ENCODE measurements at regions not wholly inside any gene's neighbourhood (a gene's known extent, or its start where the extent isn't known, plus 50 kb on each side); places are given as distances from the start of the nearest gene placed in this dataset.

- Histone ChIP-seq H3K4me3 (ENCODE audit: low read length in 3 of 3) (no peak overlapping the region), H3K36me3 (ENCODE audit: control insufficient read depth in 2 of 3, insufficient read depth in 3 of 3, low read length in 3 of 3) (no peaks in the 10 kb centered on the region), H3K27ac (ENCODE audit: low read depth in 2 of 2, low read length in 2 of 2) (no peak overlapping the region), H3K4me1 (ENCODE audit: control insufficient read depth in 2 of 3, insufficient read depth in 2 of 3, low read depth in 1 of 3, low read length in 3 of 3) (peaks cover 4 to 35% (median 8%) of the 10 kb centered on the region in 3 donors), H3K9ac (ENCODE audit: low read length in 3 of 3) (no peak overlapping the region), H3K27me3 (ENCODE audit: control insufficient read depth, insufficient read depth, low read length) (no peaks in the 10 kb centered on the region), H3K9me3 (ENCODE audit: control insufficient read depth in 2 of 3, insufficient read depth in 1 of 3, low read length in 3 of 3) (no peaks in the 10 kb centered on the region)
- no peak for DNase-seq
- no peak for TF ChIP-seq CTCF (IDR thresholded peaks at IDR 0.05; ENCODE audit: borderline replicate concordance, extremely low read depth, insufficient read depth)
- no peak for FAIRE-seq
- intact Hi-C loops (cut with DNase I) = no loop called here
Measured at GRCh38 chr5:68748101-68748500, 345.7 kb upstream of the SLC30A5 start.

- H3K27ac ChIP-seq (ENCODE audit: low read depth in 2 of 2, low read length in 2 of 2) = no peak overlapping the region
- TF ChIP-seq CTCF (IDR thresholded peaks at IDR 0.05; ENCODE audit: borderline replicate concordance, extremely low read depth, insufficient read depth) = no peak
- no peak overlapping the region for H3K4me3 ChIP-seq (ENCODE audit: low read length in 3 of 3)
- intact Hi-C loops (cut with DNase I) = no loop called here
- no peaks in the 10 kb centered on the region for H3K36me3 ChIP-seq (ENCODE audit: control insufficient read depth in 2 of 3, insufficient read depth in 3 of 3, low read length in 3 of 3)
- no peak overlapping the region for H3K9ac ChIP-seq (ENCODE audit: low read length in 3 of 3)
- DNase-seq (no peak), FAIRE-seq (no peak)
- no peaks in the 10 kb centered on the region for H3K9me3 ChIP-seq (ENCODE audit: control insufficient read depth in 2 of 3, insufficient read depth in 1 of 3, low read length in 3 of 3)
- H3K27me3 ChIP-seq (ENCODE audit: control insufficient read depth, insufficient read depth, low read length) = no peaks in the 10 kb centered on the region
- H3K4me1 ChIP-seq (ENCODE audit: control insufficient read depth in 2 of 3, insufficient read depth in 2 of 3, low read depth in 1 of 3, low read length in 3 of 3) = peaks cover 4 to 35% (median 8%) of the 10 kb centered on the region in 3 donors
Measured at GRCh38 chr5:68749077-68749476, 344.7 kb upstream of the SLC30A5 start.

GRCh38 chr5:68749631-68750030 is 344.2 kb upstream of the SLC30A5 start:
- no peak for DNase-seq
- no peaks in the 10 kb centered on the region for H3K27me3 ChIP-seq (ENCODE audit: control insufficient read depth, insufficient read depth, low read length)
- H3K9me3 ChIP-seq (ENCODE audit: control insufficient read depth in 2 of 3, insufficient read depth in 1 of 3, low read length in 3 of 3) = no peaks in the 10 kb centered on the region
- intact Hi-C loops (cut with DNase I) = no loop called here
- TF ChIP-seq CTCF (IDR thresholded peaks at IDR 0.05; ENCODE audit: borderline replicate concordance, extremely low read depth, insufficient read depth) = no peak
- no peak overlapping the region for H3K4me3 ChIP-seq (ENCODE audit: low read length in 3 of 3)
- FAIRE-seq = no peak
- no peak overlapping the region for H3K27ac ChIP-seq (ENCODE audit: low read depth in 2 of 2, low read length in 2 of 2)
- no peaks in the 10 kb centered on the region for H3K36me3 ChIP-seq (ENCODE audit: control insufficient read depth in 2 of 3, insufficient read depth in 3 of 3, low read length in 3 of 3)
- H3K9ac ChIP-seq (ENCODE audit: low read length in 3 of 3) = no peak overlapping the region
- H3K4me1 ChIP-seq (ENCODE audit: control insufficient read depth in 2 of 3, insufficient read depth in 2 of 3, low read depth in 1 of 3, low read length in 3 of 3) = peaks cover 4 to 30% (median 8%) of the 10 kb centered on the region in 3 donors

- FAIRE-seq = no peak
- DNase-seq = no peak
- intact Hi-C loops (cut with DNase I) = no loop called here
- Histone ChIP-seq H3K27me3 (ENCODE audit: control insufficient read depth, insufficient read depth, low read length) (no peaks in the 10 kb centered on the region), H3K4me1 (ENCODE audit: control insufficient read depth in 2 of 3, insufficient read depth in 2 of 3, low read depth in 1 of 3, low read length in 3 of 3) (peaks cover 0 to 15% (median 5%) of the 10 kb centered on the region in 3 donors), H3K36me3 (ENCODE audit: control insufficient read depth in 2 of 3, insufficient read depth in 3 of 3, low read length in 3 of 3) (no peaks in the 10 kb centered on the region), H3K9me3 (ENCODE audit: control insufficient read depth in 2 of 3, insufficient read depth in 1 of 3, low read length in 3 of 3) (no peaks in the 10 kb centered on the region), H3K4me3 (ENCODE audit: low read length in 3 of 3) (no peak overlapping the region), H3K9ac (ENCODE audit: low read length in 3 of 3) (no peak overlapping the region), H3K27ac (ENCODE audit: low read depth in 2 of 2, low read length in 2 of 2) (no peak overlapping the region)
- no peak for TF ChIP-seq CTCF (IDR thresholded peaks at IDR 0.05; ENCODE audit: borderline replicate concordance, extremely low read depth, insufficient read depth)
Measured at GRCh38 chr5:68751661-68752060, 342.2 kb upstream of the SLC30A5 start.

Data from kidney (tissue), 13 donors.